Suprapubic skin (tissue), 4 donors: ENCODE measurements at regions not wholly inside any gene's neighbourhood (a gene's known extent, or its start where the extent isn't known, plus 50 kb on each side); places are given as distances from the start of the nearest gene placed in this dataset.

Source experiments
- DNase-seq, 2 donors: peaks; one replicate each; pipeline ENCODE4 v3.0.0-alpha.2; 2019; ENCODE audit warnings: low spot score in 2 of 2
- H3K27ac ChIP-seq: fragments of 200-600 bp; sonication (generic); one replicate; pipeline ENCODE4 v1.5.1; 2019
- H3K27me3 ChIP-seq: fragments of 200-600 bp; sonication (generic); one replicate; pipeline ENCODE4 v1.5.1; 2019
- H3K36me3 ChIP-seq: fragments of 200-600 bp; sonication (generic); one replicate; pipeline ENCODE4 v1.5.1; 2019
- H3K4me1 ChIP-seq: fragments of 200-600 bp; sonication (generic); one replicate; pipeline ENCODE4 v1.5.1; 2019
- H3K4me3 ChIP-seq: fragments of 200-600 bp; sonication (generic); one replicate; pipeline ENCODE4 v1.5.1; 2019; ENCODE audit warnings: mild to moderate bottlenecking
- H3K9me3 ChIP-seq: fragments of 200-600 bp; sonication (generic); one replicate; pipeline ENCODE4 v1.5.1; 2019
- EP300 ChIP-seq: sonication (generic); formaldehyde crosslinking; IDR thresholded peaks from one replicate; pipeline ENCODE4 v1.6.1; 2017; ENCODE audit warnings: antibody characterized with exemption
- POLR2A ChIP-seq, 2 donors: fragments of 450-650 bp; IDR thresholded peaks; one replicate each; pipeline ENCODE4 v1.6.1; 2017; ENCODE audit warnings: antibody characterized with exemption in 2 of 2, mild to moderate bottlenecking in 2 of 2, moderate library complexity in 2 of 2
- POLR2AphosphoS5 ChIP-seq, 3 donors: sonication (generic); formaldehyde crosslinking; IDR thresholded peaks; one replicate each; pipeline ENCODE4 v1.6.1; 2017; ENCODE audit warnings: antibody characterized with exemption in 3 of 3
- WGBS: methylation state at CpG from one replicate; pipeline ENCODE4 v1.1.5; 2018; 5-methylcytosine and 5-hydroxymethylcytosine counted together
- TF ChIP-seq, protein P1 (sequence below), 2 donors: fragments of 200-600 bp in 1 of 2; fragments of 450-650 bp in 1 of 2; sonication (generic) in 1 of 2; IDR thresholded peaks; one replicate each; pipeline ENCODE4 v1.5.1; 2016 to 2019; ENCODE audit warnings: antibody characterized with exemption in 2 of 2, mild to moderate bottlenecking in 1 of 2, moderate library complexity in 1 of 2

DNA sequence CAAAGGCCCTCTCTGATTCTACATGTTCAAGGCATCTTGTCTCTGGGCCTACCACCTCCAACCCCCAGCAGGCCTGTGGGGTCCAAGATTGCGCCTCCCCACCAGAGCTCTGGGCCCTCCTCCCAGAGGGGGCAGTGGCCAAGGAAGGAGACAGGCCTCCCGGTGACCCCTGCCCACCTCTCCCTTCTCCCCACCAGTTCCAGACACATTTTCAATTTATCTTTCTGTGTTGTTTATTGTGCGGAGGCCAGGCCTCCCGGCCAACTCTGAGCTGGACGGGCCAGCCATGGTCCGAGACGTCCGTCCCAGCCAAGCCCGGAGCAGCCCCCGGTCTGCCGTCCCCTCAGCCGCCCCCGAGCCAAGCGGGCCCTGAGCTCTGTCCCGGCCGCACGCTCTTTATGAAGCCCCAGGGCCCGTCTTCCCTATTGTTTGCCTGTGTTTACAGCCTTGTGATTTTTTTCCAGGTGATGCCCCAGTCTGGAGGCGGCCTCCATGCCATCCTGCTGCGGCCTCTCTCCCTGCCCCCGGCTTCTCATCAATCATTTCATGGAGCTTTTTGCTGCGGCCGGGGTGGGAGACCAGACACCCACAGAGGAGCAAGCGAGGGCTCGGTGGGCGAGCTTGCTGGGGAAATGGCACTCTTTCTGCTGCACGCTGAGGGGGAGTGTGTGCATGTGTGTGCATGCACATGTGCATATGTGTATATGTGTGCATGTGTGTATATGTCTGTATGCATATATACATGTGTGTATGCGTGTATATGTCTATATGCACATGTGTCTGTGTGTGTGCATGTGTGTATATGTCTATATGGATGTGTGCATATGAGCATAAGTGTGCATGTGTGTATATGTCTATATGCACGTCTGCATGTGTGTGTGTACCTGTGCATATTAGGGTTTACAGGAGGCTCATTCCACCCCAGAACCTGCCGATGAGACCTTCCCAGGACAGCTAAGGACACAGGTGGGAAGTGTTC, 52.7 kb upstream of the ELN start:
- DNase-seq, result peak; percentile 37 to 65
- no peaks in the 10 kb centered on the region for H3K36me3 ChIP-seq
- no peaks in the 10 kb centered on the region for H3K9me3 ChIP-seq
- peaks cover 36% of the 10 kb centered on the region for H3K4me1 ChIP-seq
- H3K27ac ChIP-seq, result no peak overlapping the region
- WGBS, result 92% methylated on average over 30 of the region's 30 CpGs
- no peak overlapping the region for H3K4me3 ChIP-seq
- TF ChIP-seq EP300 (no peak), POLR2AphosphoS5 (IDR thresholded peaks at IDR 0.05) (no peak), POLR2A (IDR thresholded peaks at IDR 0.05) (no peak)
- TF ChIP-seq, protein P1, sequence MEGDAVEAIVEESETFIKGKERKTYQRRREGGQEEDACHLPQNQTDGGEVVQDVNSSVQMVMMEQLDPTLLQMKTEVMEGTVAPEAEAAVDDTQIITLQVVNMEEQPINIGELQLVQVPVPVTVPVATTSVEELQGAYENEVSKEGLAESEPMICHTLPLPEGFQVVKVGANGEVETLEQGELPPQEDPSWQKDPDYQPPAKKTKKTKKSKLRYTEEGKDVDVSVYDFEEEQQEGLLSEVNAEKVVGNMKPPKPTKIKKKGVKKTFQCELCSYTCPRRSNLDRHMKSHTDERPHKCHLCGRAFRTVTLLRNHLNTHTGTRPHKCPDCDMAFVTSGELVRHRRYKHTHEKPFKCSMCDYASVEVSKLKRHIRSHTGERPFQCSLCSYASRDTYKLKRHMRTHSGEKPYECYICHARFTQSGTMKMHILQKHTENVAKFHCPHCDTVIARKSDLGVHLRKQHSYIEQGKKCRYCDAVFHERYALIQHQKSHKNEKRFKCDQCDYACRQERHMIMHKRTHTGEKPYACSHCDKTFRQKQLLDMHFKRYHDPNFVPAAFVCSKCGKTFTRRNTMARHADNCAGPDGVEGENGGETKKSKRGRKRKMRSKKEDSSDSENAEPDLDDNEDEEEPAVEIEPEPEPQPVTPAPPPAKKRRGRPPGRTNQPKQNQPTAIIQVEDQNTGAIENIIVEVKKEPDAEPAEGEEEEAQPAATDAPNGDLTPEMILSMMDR (IDR thresholded peaks at IDR 0.05), result no peak
- no peaks in the 10 kb centered on the region for H3K27me3 ChIP-seq

DNA sequence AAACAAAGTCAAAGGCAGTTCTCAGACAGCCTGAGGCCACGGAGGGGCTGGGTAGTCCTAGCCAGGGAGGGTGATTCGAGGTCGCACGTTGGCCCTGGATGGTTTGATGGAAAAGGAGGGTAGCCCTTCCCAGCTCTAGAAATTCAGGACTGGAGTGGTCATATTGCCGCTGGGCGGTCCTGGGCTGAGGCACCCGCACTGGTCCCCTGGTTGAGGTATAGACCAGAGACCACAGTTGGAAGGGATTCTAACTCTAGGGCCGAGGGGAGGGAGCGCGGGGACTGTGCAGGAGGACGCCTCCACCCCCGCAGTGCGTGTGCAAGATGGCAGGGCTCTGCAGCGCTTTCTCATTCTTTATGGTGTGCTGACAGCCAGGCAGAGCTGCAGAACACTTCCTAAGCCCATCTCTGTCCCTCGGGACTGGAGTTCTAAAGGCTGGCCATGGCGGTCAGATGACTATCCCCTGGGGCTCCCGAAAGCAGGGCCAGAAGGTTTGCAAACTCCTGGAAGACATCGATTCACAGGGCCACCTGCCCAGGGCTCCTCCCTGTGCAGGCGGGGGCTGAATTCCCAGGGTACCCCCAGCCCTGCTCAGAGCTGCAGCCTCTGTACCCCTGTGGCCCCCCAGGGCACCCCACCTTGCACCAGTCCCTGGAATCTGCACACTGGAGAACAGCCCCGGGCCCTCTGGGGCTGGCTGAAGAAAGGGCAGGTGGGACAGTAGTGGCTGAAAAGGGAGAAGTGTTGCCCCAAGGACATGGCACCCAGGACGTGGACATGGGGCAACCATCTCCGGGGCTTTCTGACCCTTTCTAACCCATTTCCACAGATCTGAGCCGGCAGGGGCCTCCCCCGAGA, 51.0 kb upstream of the ELN start:
- H3K4me1 ChIP-seq, result peaks cover 36% of the 10 kb centered on the region
- peak; percentile 54 to 78 for DNase-seq
- no peak overlapping the region for H3K27ac ChIP-seq
- no peak overlapping the region for H3K4me3 ChIP-seq
- TF ChIP-seq, protein P1 (IDR thresholded peaks at IDR 0.05), result no peak
- TF ChIP-seq EP300 (no peak), POLR2A (IDR thresholded peaks at IDR 0.05) (no peak), POLR2AphosphoS5 (IDR thresholded peaks at IDR 0.05) (no peak)
- no peaks in the 10 kb centered on the region for H3K27me3 ChIP-seq
- no peaks in the 10 kb centered on the region for H3K36me3 ChIP-seq
- 72% methylated on average over 13 of the region's 24 CpGs for WGBS
- H3K9me3 ChIP-seq, result no peaks in the 10 kb centered on the region

DNA sequence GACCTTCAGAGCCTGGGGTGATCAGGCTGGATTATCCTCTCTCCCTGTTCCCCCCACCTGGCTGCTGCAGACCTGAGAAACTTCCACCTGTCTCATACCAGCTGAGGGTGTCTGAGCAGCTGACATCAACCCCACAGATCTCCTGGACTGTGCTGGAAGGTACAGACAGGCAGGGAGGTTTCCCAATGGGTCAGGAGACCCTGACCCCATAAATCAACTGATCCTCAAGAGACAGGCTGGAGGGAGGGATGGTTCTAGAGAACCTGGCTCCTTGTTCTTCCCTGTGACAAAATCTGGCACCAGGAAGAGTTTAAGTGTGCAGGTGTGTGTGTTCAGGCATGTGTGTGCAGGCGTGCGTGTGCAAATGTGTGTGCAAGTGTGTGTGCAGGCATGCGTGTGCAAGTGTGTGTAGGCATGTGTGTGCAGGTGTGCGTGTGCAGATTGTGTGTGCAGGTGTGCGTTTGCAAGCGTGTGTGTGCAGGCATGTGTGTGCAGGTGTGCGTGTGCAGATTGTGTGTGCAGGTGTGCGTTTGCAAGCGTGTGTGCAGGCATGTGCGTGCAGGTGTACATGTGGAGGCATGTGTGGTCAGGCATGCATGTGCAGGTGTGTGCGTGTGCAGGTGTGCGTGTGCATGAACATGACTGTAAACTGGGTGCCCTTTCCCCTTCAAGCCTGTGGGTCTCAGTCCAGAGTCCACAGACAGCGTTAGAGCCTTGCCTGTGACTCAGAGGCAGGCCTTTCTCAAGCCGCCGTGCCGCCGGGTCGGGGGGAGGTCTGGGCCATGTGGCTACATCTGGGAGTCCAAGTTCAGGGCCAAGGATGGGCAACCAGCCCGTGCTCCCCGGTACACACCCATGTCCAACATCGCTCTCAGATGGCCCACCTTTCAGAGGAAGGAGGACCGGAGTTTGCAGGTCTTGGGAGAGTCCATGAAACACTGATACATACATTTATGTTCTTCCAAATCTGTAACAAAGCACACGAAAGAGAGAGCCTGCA, 50.1 kb upstream of the ELN start:
- H3K4me1 ChIP-seq, result peaks cover 34% of the 10 kb centered on the region
- TF ChIP-seq POLR2AphosphoS5 (IDR thresholded peaks at IDR 0.05) (no peak), EP300 (no peak), POLR2A (IDR thresholded peaks at IDR 0.05) (no peak)
- TF ChIP-seq, protein P1 (IDR thresholded peaks at IDR 0.05), result no peak
- 76% methylated on average over 17 of the region's 23 CpGs for WGBS
- no peak overlapping the region for H3K4me3 ChIP-seq
- H3K27me3 ChIP-seq, result no peaks in the 10 kb centered on the region
- DNase-seq, result peak in 1 of 2 donors; percentile 65
- H3K27ac ChIP-seq, result no peak overlapping the region
- no peaks in the 10 kb centered on the region for H3K36me3 ChIP-seq
- H3K9me3 ChIP-seq, result no peaks in the 10 kb centered on the region
